ENCODE measurements at regions not wholly inside any gene's neighbourhood (a gene's known extent, or its start where the extent isn't known, plus 50 kb on each side); places are given as distances from the start of the nearest gene placed in this dataset.
"Not testable (repeated sequence)": the region's sequence is repeated elsewhere in the genome, so short reads cannot be mapped to it uniquely, and the experiment has no call there.

DNA sequence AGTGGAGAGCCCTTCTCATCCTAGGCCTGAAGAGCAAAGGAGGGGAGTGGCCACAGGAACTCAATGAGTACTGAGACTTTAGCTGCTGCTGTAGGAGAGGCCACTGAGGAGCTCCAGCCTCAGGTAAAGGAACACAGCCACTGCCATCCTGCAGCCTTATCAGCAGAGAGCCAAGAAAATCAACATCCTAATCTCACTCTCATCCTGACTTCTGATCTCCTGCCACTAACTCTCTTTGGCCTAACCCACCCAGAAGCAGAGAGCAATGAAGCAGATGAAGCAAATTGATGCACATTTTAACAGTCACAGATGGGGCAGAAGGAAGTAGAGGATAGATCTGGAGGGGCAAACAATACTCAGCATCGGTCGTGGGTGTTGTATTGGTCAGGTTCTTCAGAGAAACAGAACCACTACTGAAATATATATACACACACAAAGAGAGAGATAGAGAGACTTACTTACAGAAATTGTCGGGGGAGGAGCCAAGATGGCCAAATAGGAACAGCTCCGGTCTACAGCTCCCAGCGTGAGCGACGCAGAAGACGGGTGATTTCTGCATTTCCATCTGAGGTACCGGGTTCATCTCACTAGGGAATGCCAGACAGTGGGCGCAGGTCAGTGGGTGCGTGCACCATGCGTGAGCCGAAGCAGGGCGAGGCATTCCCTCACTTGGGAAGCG, 297.6 kb downstream of the MTERF1 start:
- H3K9me3 Mint-ChIP-seq, result peaks cover 6% of the 10 kb centered on the region
- no peak for DNase-seq
- no peak overlapping the region for H3K27ac Mint-ChIP-seq
- H3K36me3 Mint-ChIP-seq, result no peaks in the 10 kb centered on the region
- no peaks in the 10 kb centered on the region for H3K4me1 Mint-ChIP-seq
- no peaks in the 10 kb centered on the region for H3K27me3 Mint-ChIP-seq
- CTCF ChIA-PET, result no interaction called here
- no peak overlapping the region for H3K4me3 Mint-ChIP-seq

- Mint-ChIP-seq H3K27ac (no peak overlapping the region), H3K4me3 (no peak overlapping the region), H3K9me3 (peaks cover 5% of the 10 kb centered on the region), H3K36me3 (no peaks in the 10 kb centered on the region), H3K27me3 (no peaks in the 10 kb centered on the region), H3K4me1 (no peaks in the 10 kb centered on the region)
- DNase-seq, result no peak
- CTCF ChIA-PET, result no interaction called here
These were observed 284.2 kb downstream of the MTERF1 start for GRCh38 chr7:91596287-91596686.

- CTCF ChIA-PET, result no interaction called here
- H3K27ac Mint-ChIP-seq, result no peak overlapping the region
- H3K4me1 Mint-ChIP-seq, result no peaks in the 10 kb centered on the region
- no peak overlapping the region for H3K4me3 Mint-ChIP-seq
- H3K36me3 Mint-ChIP-seq, result no peaks in the 10 kb centered on the region
- no peaks in the 10 kb centered on the region for H3K27me3 Mint-ChIP-seq
- DNase-seq, result no peak
- no peaks in the 10 kb centered on the region for H3K9me3 Mint-ChIP-seq
These were observed 281.7 kb downstream of the MTERF1 start for GRCh38 chr7:91598791-91599190.

GRCh38 chr7:91600112-91600511, 280.4 kb downstream of the MTERF1 start:
- Mint-ChIP-seq H3K4me1 (no peaks in the 10 kb centered on the region), H3K9me3 (no peaks in the 10 kb centered on the region), H3K27ac (no peak overlapping the region), H3K27me3 (no peaks in the 10 kb centered on the region), H3K36me3 (no peaks in the 10 kb centered on the region), H3K4me3 (no peak overlapping the region)
- no peak for DNase-seq
- CTCF ChIA-PET, result no interaction called here

DNA sequence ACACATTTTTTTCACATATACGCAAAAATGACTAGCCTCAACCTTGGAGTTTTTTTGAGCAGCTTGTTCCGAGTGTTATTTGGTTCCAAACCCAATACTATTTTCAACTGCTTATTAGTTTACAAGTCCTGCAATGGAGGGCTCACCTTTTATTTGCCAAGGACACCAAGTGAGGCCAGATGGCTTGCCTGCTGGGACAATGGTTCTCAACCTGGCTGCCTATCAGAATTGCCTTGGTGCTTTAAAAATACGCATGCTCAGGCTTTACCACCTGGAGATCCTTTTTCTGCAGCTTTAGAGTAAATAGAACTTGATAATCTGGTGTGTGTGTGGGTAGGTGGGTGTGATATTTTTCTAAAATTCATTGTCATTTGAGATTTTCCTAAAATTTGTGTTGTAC, 276.8 kb downstream of the MTERF1 start:
- H3K36me3 Mint-ChIP-seq, result no peaks in the 10 kb centered on the region
- H3K4me3 Mint-ChIP-seq, result no peak overlapping the region
- no peak for DNase-seq
- H3K4me1 Mint-ChIP-seq, result no peaks in the 10 kb centered on the region
- no peaks in the 10 kb centered on the region for H3K27me3 Mint-ChIP-seq
- CTCF ChIA-PET, result no interaction called here
- no peak overlapping the region for H3K27ac Mint-ChIP-seq
- no peaks in the 10 kb centered on the region for H3K9me3 Mint-ChIP-seq

- Mint-ChIP-seq H3K27me3 (no peaks in the 10 kb centered on the region), H3K4me3 (no peak overlapping the region), H3K36me3 (no peaks in the 10 kb centered on the region), H3K27ac (no peak overlapping the region), H3K9me3 (no peaks in the 10 kb centered on the region), H3K4me1 (no peaks in the 10 kb centered on the region)
- CTCF ChIA-PET, result no interaction called here
- DNase-seq, result no peak
These were observed 271.9 kb downstream of the MTERF1 start for GRCh38 chr7:91608606-91609005.

GRCh38 chr7:91609525-91609924, 271.0 kb downstream of the MTERF1 start:
- H3K27ac Mint-ChIP-seq, result no peak overlapping the region
- CTCF ChIA-PET, result no interaction called here
- DNase-seq, result no peak
- H3K4me3 Mint-ChIP-seq, result no peak overlapping the region
- H3K36me3 Mint-ChIP-seq, result no peaks in the 10 kb centered on the region
- no peaks in the 10 kb centered on the region for H3K9me3 Mint-ChIP-seq
- H3K27me3 Mint-ChIP-seq, result no peaks in the 10 kb centered on the region
- no peaks in the 10 kb centered on the region for H3K4me1 Mint-ChIP-seq

- Mint-ChIP-seq H3K4me3 (no peak overlapping the region), H3K27ac (no peak overlapping the region), H3K27me3 (no peaks in the 10 kb centered on the region), H3K4me1 (no peaks in the 10 kb centered on the region), H3K36me3 (no peaks in the 10 kb centered on the region), H3K9me3 (no peaks in the 10 kb centered on the region)
- CTCF ChIA-PET, result no interaction called here
- no peak for DNase-seq
These were observed 266.1 kb downstream of the MTERF1 start for GRCh38 chr7:91614431-91614830.

GRCh38 chr7:91618776-91619765, 261.4 kb downstream of the MTERF1 start:
- Mint-ChIP-seq H3K4me3 (no peak overlapping the region), H3K27me3 (no peaks in the 10 kb centered on the region), H3K4me1 (no peaks in the 10 kb centered on the region), H3K9me3 (no peaks in the 10 kb centered on the region), H3K36me3 (no peaks in the 10 kb centered on the region), H3K27ac (no peak overlapping the region)
- CTCF ChIA-PET, result no interaction called here
- DNase-seq, result no peak

DNA sequence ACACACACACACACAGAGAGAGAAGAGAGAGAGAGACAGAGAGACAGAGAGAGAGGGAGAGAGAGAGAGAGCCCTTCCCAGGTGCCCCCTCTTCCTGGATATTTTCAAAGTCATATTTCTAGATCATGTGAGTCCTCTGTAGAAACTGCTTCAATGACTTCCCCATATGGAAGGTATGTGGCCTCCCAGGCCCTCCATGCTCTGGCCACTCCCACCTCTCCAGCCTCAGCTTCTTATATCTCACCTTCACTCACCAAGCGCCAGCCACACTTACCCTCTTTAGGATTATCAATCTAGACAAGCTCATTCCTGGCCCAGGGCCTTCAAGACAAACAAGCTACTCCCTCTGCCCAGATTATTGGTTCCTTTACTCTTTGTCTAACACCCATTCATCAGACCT, 259.7 kb downstream of the MTERF1 start:
- Mint-ChIP-seq H3K36me3 (no peaks in the 10 kb centered on the region), H3K27ac (no peak overlapping the region), H3K4me3 (no peak overlapping the region), H3K4me1 (no peaks in the 10 kb centered on the region), H3K27me3 (no peaks in the 10 kb centered on the region), H3K9me3 (no peaks in the 10 kb centered on the region)
- CTCF ChIA-PET, result no interaction called here
- DNase-seq, result no peak

GRCh38 chr7:91627324-91627723, 253.2 kb downstream of the MTERF1 start:
- H3K9me3 Mint-ChIP-seq, H3K4me3 Mint-ChIP-seq, H3K4me1 Mint-ChIP-seq, CTCF ChIA-PET, DNase-seq, H3K27ac Mint-ChIP-seq, H3K36me3 Mint-ChIP-seq, H3K27me3 Mint-ChIP-seq: not testable (repeated sequence)

GRCh38 chr7:91628742-91629141, 251.8 kb downstream of the MTERF1 start:
- no peaks in the 10 kb centered on the region for H3K27me3 Mint-ChIP-seq
- DNase-seq, result no peak
- H3K36me3 Mint-ChIP-seq, result no peaks in the 10 kb centered on the region
- no peaks in the 10 kb centered on the region for H3K4me1 Mint-ChIP-seq
- CTCF ChIA-PET, result no interaction called here
- H3K9me3 Mint-ChIP-seq, result no peaks in the 10 kb centered on the region
- no peak overlapping the region for H3K4me3 Mint-ChIP-seq
- no peak overlapping the region for H3K27ac Mint-ChIP-seq

- Mint-ChIP-seq H3K36me3 (no peaks in the 10 kb centered on the region), H3K27ac (no peak overlapping the region), H3K4me1 (no peaks in the 10 kb centered on the region), H3K27me3 (no peaks in the 10 kb centered on the region), H3K4me3 (no peak overlapping the region), H3K9me3 (no peaks in the 10 kb centered on the region)
- DNase-seq, result no peak
- CTCF ChIA-PET, result interaction anchor here (0.8 kb wide), 1 partner anchor 13 kb away, joined by 3 read pairs; no protein-coding TSS in a partner anchor
These were observed 249.7 kb downstream of the MTERF1 start for GRCh38 chr7:91630581-91631380.

DNA sequence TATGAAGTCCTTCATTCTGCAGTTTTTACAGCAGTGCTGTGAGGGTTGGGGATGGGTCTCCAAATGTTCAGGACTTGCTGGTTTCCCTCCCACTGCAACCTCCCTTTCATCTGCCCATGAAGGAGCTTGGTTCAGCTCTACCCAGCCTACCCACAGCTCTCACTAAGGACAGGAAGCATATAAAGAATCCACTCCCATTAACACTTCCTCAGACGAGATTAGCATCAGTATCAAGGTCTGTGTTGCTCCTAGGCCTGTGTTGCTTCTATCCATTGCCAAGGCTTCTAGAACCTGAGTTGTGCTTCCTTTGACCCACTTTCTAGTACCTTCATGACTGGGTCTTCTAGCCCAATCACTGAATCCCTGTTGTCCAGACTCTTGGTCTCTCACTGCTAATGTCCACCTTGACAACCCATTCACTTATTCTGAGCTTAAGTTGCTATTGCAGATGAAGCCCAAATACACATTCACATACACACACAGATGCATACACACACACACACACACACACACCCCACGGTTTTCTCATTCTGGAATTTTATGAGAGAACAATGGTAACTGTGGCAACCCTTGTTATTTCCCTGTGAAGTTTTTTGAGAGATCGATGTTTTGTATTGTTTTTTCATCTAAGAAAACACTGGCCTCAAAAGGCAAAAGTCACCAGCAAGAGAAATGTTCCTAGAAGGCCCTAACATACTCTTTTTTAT, 248.1 kb downstream of the MTERF1 start:
- Mint-ChIP-seq H3K27me3 (no peaks in the 10 kb centered on the region), H3K36me3 (no peaks in the 10 kb centered on the region), H3K4me3 (no peak overlapping the region), H3K9me3 (no peaks in the 10 kb centered on the region), H3K27ac (no peak overlapping the region), H3K4me1 (no peaks in the 10 kb centered on the region)
- CTCF ChIA-PET, result interaction anchor here (0.8 kb wide), 1 partner anchor 543 kb away, joined by 7 read pairs; no protein-coding TSS in a partner anchor
- DNase-seq, result no peak

All from activated naive CD4-positive, alpha-beta T cell treated with anti-CD3 and anti-CD28 coated beads, Interleukin-2, amount 10 ng/mL, durations not matched to agents 7 days and 5 days (primary cell).